OCI-LY1 (cell line): ENCODE measurements at regions not wholly inside any gene's neighbourhood (a gene's known extent, or its start where the extent isn't known, plus 50 kb on each side); places are given as distances from the start of the nearest gene placed in this dataset.

ENCODE experiments used
- H2AFZ ChIP-seq: fragments of 200-600 bp; sonication (generic), shearing (Covaris generic); 2 replicates; pipeline ENCODE4 v1.6.0; 2014; ENCODE audit warnings: antibody characterized with exemption, mild to moderate bottlenecking, low read length
- H3F3A ChIP-seq: fragments of 200-600 bp; sonication (generic), shearing (Covaris generic); 2 replicates; pipeline ENCODE4 v1.6.0; 2014; ENCODE audit warnings: mild to moderate bottlenecking, antibody characterized with exemption, low read length, moderate library complexity; ENCODE audit not compliant: insufficient read depth
- H3K27ac ChIP-seq: fragments of 200-600 bp; sonication (generic); 2 replicates; pipeline ENCODE4 v1.5.1; 2014; ENCODE audit warnings: low read length, mixed run types, mild to moderate bottlenecking, low read depth; ENCODE audit not compliant: poor library complexity, severe bottlenecking
- H3K27me3 ChIP-seq: fragments of 200-600 bp; sonication (generic); 2 replicates; pipeline ENCODE4 v1.6.0; 2014; ENCODE audit warnings: antibody characterized with exemption, mild to moderate bottlenecking, low read length, moderate library complexity; ENCODE audit not compliant: insufficient read depth
- H3K36me3 ChIP-seq: fragments of 200-600 bp; sonication (generic); 2 replicates; pipeline ENCODE4 v1.6.1; 2014; ENCODE audit warnings: mild to moderate bottlenecking, antibody characterized with exemption, low read length, moderate library complexity, mixed read lengths; ENCODE audit not compliant: insufficient read depth
- H3K4me1 ChIP-seq: fragments of 200-600 bp; sonication (generic); 2 replicates; pipeline ENCODE4 v1.5.1; 2014; ENCODE audit warnings: mild to moderate bottlenecking, low read length, moderate library complexity; ENCODE audit not compliant: insufficient read depth, severe bottlenecking
- H3K4me2 ChIP-seq: fragments of 200-600 bp; sonication (generic), shearing (Covaris generic); 2 replicates; pipeline ENCODE4 v1.6.1; 2014; ENCODE audit warnings: low read length
- H3K4me3 ChIP-seq: fragments of 200-600 bp; sonication (generic); 2 replicates; pipeline ENCODE4 v1.5.1; 2014; ENCODE audit warnings: low read length, low read depth, mild to moderate bottlenecking, mixed read lengths; ENCODE audit not compliant: poor library complexity, severe bottlenecking
- H3K79me2 ChIP-seq: fragments of 200-600 bp; shearing (Covaris generic); 2 replicates; pipeline ENCODE4 v1.6.1; 2016; ENCODE audit warnings: mixed run types, low read length, mixed read lengths; ENCODE audit not compliant: insufficient read depth
- H3K9ac ChIP-seq: fragments of 200-600 bp; sonication (generic), shearing (Covaris generic); 2 replicates; pipeline ENCODE4 v1.6.1; 2014; ENCODE audit warnings: mild to moderate bottlenecking, low read length, mixed read lengths
- H3K9me2 ChIP-seq: fragments of 200-600 bp; sonication (generic), shearing (Covaris generic); 2 replicates; pipeline ENCODE4 v1.6.1; 2014; ENCODE audit warnings: low read depth, mild to moderate bottlenecking, low read length, mixed read lengths
- H3K9me3 ChIP-seq: fragments of 200-600 bp; shearing (Covaris generic); 2 replicates; pipeline ENCODE4 v1.6.1; 2014; ENCODE audit warnings: low read length, mixed read lengths
- H4K20me1 ChIP-seq: fragments of 200-600 bp; sonication (generic), shearing (Covaris generic); 2 replicates; pipeline ENCODE4 v1.6.0; 2016; ENCODE audit warnings: mild to moderate bottlenecking, low read length; ENCODE audit not compliant: insufficient read depth
- EZH2 ChIP-seq: fragments of 200-600 bp; sonication (generic), shearing (Covaris generic); IDR thresholded peaks from 2 replicates; pipeline ENCODE4 v1.8.0; 2017; ENCODE audit warnings: borderline replicate concordance, mixed run types, mild to moderate bottlenecking, antibody characterized with exemption, low read length, moderate library complexity, mixed read lengths
- TF ChIP-seq, protein P1 (sequence below): fragments of 200-600 bp; sonication (generic), shearing (Covaris generic); IDR thresholded peaks from 2 replicates; pipeline ENCODE4 v1.5.1; 2017; ENCODE audit warnings: mild to moderate bottlenecking, antibody characterized with exemption, low read length, moderate library complexity, mixed read lengths

DNA sequence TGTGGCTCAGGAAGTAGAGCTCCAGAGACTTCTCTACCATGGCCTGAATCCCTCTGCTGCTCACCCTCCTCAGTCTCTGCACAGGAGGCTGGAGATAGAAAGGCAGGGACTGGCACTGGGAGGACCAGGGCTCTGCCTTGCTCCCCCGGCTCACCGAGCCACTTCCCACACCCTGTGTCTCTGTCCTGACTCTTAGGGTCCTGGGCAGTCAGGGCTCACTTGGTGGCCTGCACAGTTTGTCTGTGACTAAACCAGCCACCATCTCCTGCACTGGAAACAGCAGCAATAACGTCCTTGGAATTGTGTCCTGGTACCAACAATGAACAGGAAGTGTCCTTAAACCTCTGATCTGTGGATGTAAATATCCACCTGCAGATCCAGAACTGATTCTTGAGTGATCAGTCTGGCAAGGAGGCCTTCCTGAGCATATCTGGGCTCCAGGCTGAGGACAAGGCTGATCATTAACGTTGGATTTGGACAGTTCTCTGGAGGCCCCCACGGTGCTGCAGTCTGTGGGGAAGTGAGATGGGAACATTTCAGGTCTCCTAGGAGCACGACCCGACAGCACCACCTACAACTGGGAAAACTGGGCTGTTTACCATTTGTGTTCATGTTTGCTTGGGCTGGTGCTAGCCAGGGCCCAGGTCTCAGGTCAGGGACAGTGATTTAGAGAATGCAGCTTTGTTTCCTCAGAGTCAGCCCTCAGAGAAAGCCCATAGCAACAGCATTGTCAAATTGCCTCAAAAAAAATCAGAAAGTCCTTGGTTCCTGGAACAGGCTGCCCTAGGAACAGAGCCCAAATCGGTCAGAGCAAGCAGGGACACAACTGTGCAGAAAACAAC is 82.5 kb downstream of the ZNF280B start:
- Histone ChIP-seq H3K27ac (peak overlapping the region; percentile 36), H3K9me3 (no peaks in the 10 kb centered on the region), H3K36me3 (no peaks in the 10 kb centered on the region), H4K20me1 (no peaks in the 10 kb centered on the region), H3K4me1 (peaks cover 59% of the 10 kb centered on the region), H3F3A (no peaks in the 10 kb centered on the region), H3K4me2 (no peak overlapping the region), H3K4me3 (no peak overlapping the region), H2AFZ (no peak overlapping the region), H3K27me3 (no peaks in the 10 kb centered on the region), H3K9me2 (no peaks in the 10 kb centered on the region), H3K79me2 (no peaks in the 10 kb centered on the region), H3K9ac (no peak overlapping the region; the same call in 1 of the 2 replicates)
- no peak for TF ChIP-seq EZH2

- peaks cover 61% of the 10 kb centered on the region for H3K4me1 ChIP-seq
- H3K27me3 ChIP-seq: no peaks in the 10 kb centered on the region
- no peak for TF ChIP-seq EZH2
- TF ChIP-seq, protein P1, sequence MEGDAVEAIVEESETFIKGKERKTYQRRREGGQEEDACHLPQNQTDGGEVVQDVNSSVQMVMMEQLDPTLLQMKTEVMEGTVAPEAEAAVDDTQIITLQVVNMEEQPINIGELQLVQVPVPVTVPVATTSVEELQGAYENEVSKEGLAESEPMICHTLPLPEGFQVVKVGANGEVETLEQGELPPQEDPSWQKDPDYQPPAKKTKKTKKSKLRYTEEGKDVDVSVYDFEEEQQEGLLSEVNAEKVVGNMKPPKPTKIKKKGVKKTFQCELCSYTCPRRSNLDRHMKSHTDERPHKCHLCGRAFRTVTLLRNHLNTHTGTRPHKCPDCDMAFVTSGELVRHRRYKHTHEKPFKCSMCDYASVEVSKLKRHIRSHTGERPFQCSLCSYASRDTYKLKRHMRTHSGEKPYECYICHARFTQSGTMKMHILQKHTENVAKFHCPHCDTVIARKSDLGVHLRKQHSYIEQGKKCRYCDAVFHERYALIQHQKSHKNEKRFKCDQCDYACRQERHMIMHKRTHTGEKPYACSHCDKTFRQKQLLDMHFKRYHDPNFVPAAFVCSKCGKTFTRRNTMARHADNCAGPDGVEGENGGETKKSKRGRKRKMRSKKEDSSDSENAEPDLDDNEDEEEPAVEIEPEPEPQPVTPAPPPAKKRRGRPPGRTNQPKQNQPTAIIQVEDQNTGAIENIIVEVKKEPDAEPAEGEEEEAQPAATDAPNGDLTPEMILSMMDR: no peak
- no peaks in the 10 kb centered on the region for H3K79me2 ChIP-seq
- H3K4me3 ChIP-seq: no peak overlapping the region
- H4K20me1 ChIP-seq: no peaks in the 10 kb centered on the region
- no peaks in the 10 kb centered on the region for H3K9me2 ChIP-seq
- no peak overlapping the region for H3K9ac ChIP-seq
- H3F3A ChIP-seq: no peaks in the 10 kb centered on the region
- no peak overlapping the region for H2AFZ ChIP-seq
- no peaks in the 10 kb centered on the region for H3K9me3 ChIP-seq
- H3K27ac ChIP-seq: peak overlapping the region; percentile 34
- no peak overlapping the region for H3K4me2 ChIP-seq
- no peaks in the 10 kb centered on the region for H3K36me3 ChIP-seq
These were observed 80.9 kb downstream of the ZNF280B start for GRCh38 chr22:22427542-22428065.

- Histone ChIP-seq H4K20me1 (no peaks in the 10 kb centered on the region), H3K9me3 (no peaks in the 10 kb centered on the region), H3K79me2 (no peaks in the 10 kb centered on the region), H3K4me3 (no peak overlapping the region), H3K9ac (no peak overlapping the region), H3F3A (no peaks in the 10 kb centered on the region), H3K4me2 (no peak overlapping the region), H3K4me1 (peaks cover 55% of the 10 kb centered on the region), H3K9me2 (no peaks in the 10 kb centered on the region), H3K27me3 (no peaks in the 10 kb centered on the region), H3K36me3 (no peaks in the 10 kb centered on the region), H3K27ac (no peak overlapping the region), H2AFZ (no peak overlapping the region)
- TF ChIP-seq, protein P1: no peak
- no peak for TF ChIP-seq EZH2
These were observed 80.1 kb downstream of the ZNF280B start for GRCh38 chr22:22428222-22429098.
